ENCODE measurements at regions not wholly inside any gene's neighbourhood (a gene's known extent, or its start where the extent isn't known, plus 50 kb on each side); places are given as distances from the start of the nearest gene placed in this dataset.

GRCh38 chr15:95616306-95616705 lies 714.2 kb upstream of the NR2F2 start:
- no peaks in the 10 kb centered on the region for H3K79me1 ChIP-seq (ENCODE audit: low read length)
- H3K4me3 ChIP-seq (ENCODE audit: low read length), result no peak overlapping the region
- no peak overlapping the region for H3K4me2 ChIP-seq (ENCODE audit: low read length)
- H2BK5ac ChIP-seq (ENCODE audit: low read length), result no peak overlapping the region
- no peak overlapping the region for H3K4ac ChIP-seq (ENCODE audit: low read depth, low read length)
- no peaks in the 10 kb centered on the region for H3K79me2 ChIP-seq (ENCODE audit: control insufficient read depth, insufficient read depth, low read length)
- H4K8ac ChIP-seq (ENCODE audit: low read depth, low read length), result no peak overlapping the region
- no peak overlapping the region for H3K27ac ChIP-seq (ENCODE audit: low read depth, low read length)
- H2BK120ac ChIP-seq (ENCODE audit: low read depth, low read length), result no peak overlapping the region
- no peaks in the 10 kb centered on the region for H3K36me3 ChIP-seq (ENCODE audit: control insufficient read depth, insufficient read depth, low read length)
- no peak overlapping the region for H2BK15ac ChIP-seq (replicated peaks; ENCODE audit: low read depth)
- DNase-seq, result no peak
- H3K27me3 ChIP-seq (ENCODE audit: insufficient read depth, low read length, poor library complexity), result no peaks in the 10 kb centered on the region
- no peak overlapping the region for H3K23ac ChIP-seq (ENCODE audit: low read length)
- no peak overlapping the region for H3K56ac ChIP-seq (ENCODE audit: low read length)
- no peaks in the 10 kb centered on the region for H3K4me1 ChIP-seq (ENCODE audit: control insufficient read depth, low read depth, low read length)
- H2AK5ac ChIP-seq (ENCODE audit: low read length), result no peak overlapping the region
- no CpG with 5 or more reads among the region's 2 CpGs for WGBS (ENCODE audit: extremely low coverage, insufficient coverage, low lambda C conversion rate)
- H4K5ac ChIP-seq (ENCODE audit: low read length), result no peak overlapping the region
- H3K18ac ChIP-seq (ENCODE audit: low read length), result no peak overlapping the region
- H3K9ac ChIP-seq (ENCODE audit: low read length), result no peak overlapping the region

- Histone ChIP-seq H3K56ac (ENCODE audit: low read length) (no peak overlapping the region), H4K5ac (ENCODE audit: low read length) (no peak overlapping the region), H3K23ac (ENCODE audit: low read length) (no peak overlapping the region), H2AK5ac (ENCODE audit: low read length) (no peak overlapping the region), H3K4me1 (ENCODE audit: control insufficient read depth, low read depth, low read length) (no peaks in the 10 kb centered on the region), H3K79me2 (ENCODE audit: control insufficient read depth, insufficient read depth, low read length) (no peaks in the 10 kb centered on the region), H4K8ac (ENCODE audit: low read depth, low read length) (no peak overlapping the region), H3K18ac (ENCODE audit: low read length) (no peak overlapping the region), H3K9ac (ENCODE audit: low read length) (no peak overlapping the region), H2BK5ac (ENCODE audit: low read length) (no peak overlapping the region), H3K79me1 (ENCODE audit: low read length) (no peaks in the 10 kb centered on the region), H2BK120ac (ENCODE audit: low read depth, low read length) (no peak overlapping the region), H3K4me2 (ENCODE audit: low read length) (no peak overlapping the region), H3K36me3 (ENCODE audit: control insufficient read depth, insufficient read depth, low read length) (no peaks in the 10 kb centered on the region), H3K27ac (ENCODE audit: low read depth, low read length) (no peak overlapping the region), H2BK15ac (replicated peaks; ENCODE audit: low read depth) (no peak overlapping the region), H3K4ac (ENCODE audit: low read depth, low read length) (no peak overlapping the region), H3K4me3 (ENCODE audit: low read length) (no peak overlapping the region), H3K27me3 (ENCODE audit: insufficient read depth, low read length, poor library complexity) (no peaks in the 10 kb centered on the region)
- WGBS (ENCODE audit: extremely low coverage, insufficient coverage, low lambda C conversion rate), result no CpG with 5 or more reads among the region's 1 CpG
- no peak for DNase-seq
Observed at GRCh38 chr15:95620934-95621579, 709.4 kb upstream of the NR2F2 start.

GRCh38 chr15:95622843-95623242 lies 707.7 kb upstream of the NR2F2 start:
- H2BK120ac ChIP-seq (ENCODE audit: low read depth, low read length), result no peak overlapping the region
- no peaks in the 10 kb centered on the region for H3K4me1 ChIP-seq (ENCODE audit: control insufficient read depth, low read depth, low read length)
- no peak for DNase-seq
- H2BK15ac ChIP-seq (replicated peaks; ENCODE audit: low read depth), result no peak overlapping the region
- no peaks in the 10 kb centered on the region for H3K79me2 ChIP-seq (ENCODE audit: control insufficient read depth, insufficient read depth, low read length)
- H3K27ac ChIP-seq (ENCODE audit: low read depth, low read length), result no peak overlapping the region
- H3K79me1 ChIP-seq (ENCODE audit: low read length), result no peaks in the 10 kb centered on the region
- no peak overlapping the region for H3K4me2 ChIP-seq (ENCODE audit: low read length)
- no peak overlapping the region for H3K18ac ChIP-seq (ENCODE audit: low read length)
- H2BK5ac ChIP-seq (ENCODE audit: low read length), result no peak overlapping the region
- no peak overlapping the region for H2AK5ac ChIP-seq (ENCODE audit: low read length)
- H3K56ac ChIP-seq (ENCODE audit: low read length), result no peak overlapping the region
- H3K9ac ChIP-seq (ENCODE audit: low read length), result no peak overlapping the region
- no peak overlapping the region for H3K23ac ChIP-seq (ENCODE audit: low read length)
- H4K5ac ChIP-seq (ENCODE audit: low read length), result no peak overlapping the region
- H3K36me3 ChIP-seq (ENCODE audit: control insufficient read depth, insufficient read depth, low read length), result no peaks in the 10 kb centered on the region
- no peak overlapping the region for H4K8ac ChIP-seq (ENCODE audit: low read depth, low read length)
- H3K4me3 ChIP-seq (ENCODE audit: low read length), result no peak overlapping the region
- no peaks in the 10 kb centered on the region for H3K27me3 ChIP-seq (ENCODE audit: insufficient read depth, low read length, poor library complexity)
- H3K4ac ChIP-seq (ENCODE audit: low read depth, low read length), result no peak overlapping the region

GRCh38 chr15:95624100-95624499 lies 706.4 kb upstream of the NR2F2 start:
- no peaks in the 10 kb centered on the region for H3K4me1 ChIP-seq (ENCODE audit: control insufficient read depth, low read depth, low read length)
- no peaks in the 10 kb centered on the region for H3K27me3 ChIP-seq (ENCODE audit: insufficient read depth, low read length, poor library complexity)
- no peak overlapping the region for H3K23ac ChIP-seq (ENCODE audit: low read length)
- no peaks in the 10 kb centered on the region for H3K79me1 ChIP-seq (ENCODE audit: low read length)
- H2BK5ac ChIP-seq (ENCODE audit: low read length), result no peak overlapping the region
- no peak overlapping the region for H2BK120ac ChIP-seq (ENCODE audit: low read depth, low read length)
- H2AK5ac ChIP-seq (ENCODE audit: low read length), result no peak overlapping the region
- no peak for DNase-seq
- WGBS (ENCODE audit: extremely low coverage, insufficient coverage, low lambda C conversion rate), result no CpG with 5 or more reads among the region's 1 CpG
- H2BK15ac ChIP-seq (replicated peaks; ENCODE audit: low read depth), result no peak overlapping the region
- H3K56ac ChIP-seq (ENCODE audit: low read length), result no peak overlapping the region
- H3K4me2 ChIP-seq (ENCODE audit: low read length), result no peak overlapping the region
- no peak overlapping the region for H4K8ac ChIP-seq (ENCODE audit: low read depth, low read length)
- no peak overlapping the region for H3K18ac ChIP-seq (ENCODE audit: low read length)
- no peaks in the 10 kb centered on the region for H3K36me3 ChIP-seq (ENCODE audit: control insufficient read depth, insufficient read depth, low read length)
- H3K4ac ChIP-seq (ENCODE audit: low read depth, low read length), result no peak overlapping the region
- no peak overlapping the region for H3K4me3 ChIP-seq (ENCODE audit: low read length)
- no peak overlapping the region for H3K27ac ChIP-seq (ENCODE audit: low read depth, low read length)
- H3K79me2 ChIP-seq (ENCODE audit: control insufficient read depth, insufficient read depth, low read length), result no peaks in the 10 kb centered on the region
- H4K5ac ChIP-seq (ENCODE audit: low read length), result no peak overlapping the region
- no peak overlapping the region for H3K9ac ChIP-seq (ENCODE audit: low read length)

GRCh38 chr15:95624616-95625361 lies 705.7 kb upstream of the NR2F2 start:
- no peaks in the 10 kb centered on the region for H3K4me1 ChIP-seq (ENCODE audit: control insufficient read depth, low read depth, low read length)
- H3K9ac ChIP-seq (ENCODE audit: low read length), result no peak overlapping the region
- WGBS (ENCODE audit: extremely low coverage, insufficient coverage, low lambda C conversion rate), result no CpG with 5 or more reads among the region's 6 CpGs
- DNase-seq, result no peak
- H3K27me3 ChIP-seq (ENCODE audit: insufficient read depth, low read length, poor library complexity), result no peaks in the 10 kb centered on the region
- no peak overlapping the region for H3K18ac ChIP-seq (ENCODE audit: low read length)
- H2AK5ac ChIP-seq (ENCODE audit: low read length), result no peak overlapping the region
- H3K4me2 ChIP-seq (ENCODE audit: low read length), result no peak overlapping the region
- no peaks in the 10 kb centered on the region for H3K79me2 ChIP-seq (ENCODE audit: control insufficient read depth, insufficient read depth, low read length)
- H3K4me3 ChIP-seq (ENCODE audit: low read length), result no peak overlapping the region
- H3K27ac ChIP-seq (ENCODE audit: low read depth, low read length), result no peak overlapping the region
- H3K4ac ChIP-seq (ENCODE audit: low read depth, low read length), result no peak overlapping the region
- H3K79me1 ChIP-seq (ENCODE audit: low read length), result no peaks in the 10 kb centered on the region
- no peak overlapping the region for H2BK5ac ChIP-seq (ENCODE audit: low read length)
- no peaks in the 10 kb centered on the region for H3K36me3 ChIP-seq (ENCODE audit: control insufficient read depth, insufficient read depth, low read length)
- no peak overlapping the region for H2BK120ac ChIP-seq (ENCODE audit: low read depth, low read length)
- no peak overlapping the region for H2BK15ac ChIP-seq (replicated peaks; ENCODE audit: low read depth)
- no peak overlapping the region for H4K8ac ChIP-seq (ENCODE audit: low read depth, low read length)
- no peak overlapping the region for H4K5ac ChIP-seq (ENCODE audit: low read length)
- H3K23ac ChIP-seq (ENCODE audit: low read length), result peak overlapping the region; percentile 9
- H3K56ac ChIP-seq (ENCODE audit: low read length), result no peak overlapping the region
